Stimulated activated CD4-positive, alpha-beta T cell treated with anti-CD3 and anti-CD28 coated beads, Interleukin-12 subunit alpha, Interleukin-12 subunit beta, amount 100 ng/mL, for 24 hours (primary cell): ENCODE measurements at regions not wholly inside any gene's neighbourhood (a gene's known extent, or its start where the extent isn't known, plus 50 kb on each side); places are given as distances from the start of the nearest gene placed in this dataset.

ENCODE experiments used
- DNase-seq, 2 experiments: peaks; one replicate each; pipeline ENCODE4 v3.0.0-alpha.2; 2020; ENCODE audit warnings: low read depth in 2 of 2

DNA sequence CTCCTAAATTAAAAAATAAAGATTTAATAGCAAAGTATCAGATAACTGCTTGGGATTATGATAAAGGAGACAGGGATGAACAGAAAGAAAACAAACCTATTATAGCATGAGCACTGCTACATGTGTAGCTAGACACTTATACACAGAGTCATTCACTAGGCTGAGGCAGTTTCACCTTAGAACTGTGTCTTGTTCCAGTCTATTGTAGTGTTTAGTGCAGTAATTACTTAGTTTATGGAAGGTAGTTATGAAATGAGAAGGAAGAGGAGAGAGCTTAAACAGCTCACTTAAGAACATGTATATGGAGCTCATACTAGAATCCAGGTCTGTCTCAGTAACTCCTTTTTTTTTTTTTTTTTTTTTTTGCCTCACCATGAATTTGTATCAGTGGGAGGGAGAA is 441.4 kb downstream of the PDCD6IP start:
- DNase-seq: no peak

DNA sequence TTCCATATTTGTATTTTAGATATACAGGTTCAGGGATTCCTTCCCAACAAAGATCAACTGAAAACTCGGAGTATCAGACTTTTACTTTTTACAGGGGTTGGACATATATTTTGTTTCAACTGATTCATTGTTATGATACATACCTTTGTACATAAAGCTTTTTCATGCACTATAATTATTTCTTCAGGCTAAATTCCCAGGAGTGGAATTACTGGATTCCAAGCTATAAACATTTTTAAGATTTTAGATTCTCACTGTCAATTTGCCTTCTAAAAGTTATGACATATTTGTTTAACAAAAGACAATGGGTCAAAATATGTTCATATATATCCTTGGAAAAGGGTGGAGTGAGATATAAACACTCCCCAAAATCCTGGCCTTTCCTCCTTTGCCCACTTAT is 449.0 kb downstream of the PDCD6IP start:
- no peak for DNase-seq

DNA sequence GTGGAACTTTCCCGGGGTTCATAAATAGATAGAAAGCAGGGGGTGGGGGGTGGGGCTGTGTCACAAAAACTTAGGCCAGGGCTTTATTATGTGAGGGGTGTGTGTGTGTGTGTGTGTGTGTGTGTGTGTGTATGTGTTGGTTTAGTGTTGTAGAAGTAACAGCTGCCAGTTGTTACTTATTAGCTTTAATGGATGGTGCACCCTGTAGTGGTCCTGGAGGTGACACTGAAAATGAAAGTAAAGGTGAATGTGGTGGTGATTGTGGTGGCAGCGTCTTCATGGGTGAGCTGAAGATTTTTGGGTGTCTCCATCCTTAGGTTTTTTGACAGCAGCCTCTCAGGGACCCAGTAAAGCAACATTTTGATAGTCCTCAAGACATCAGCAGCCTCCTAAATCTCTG is 449.9 kb downstream of the PDCD6IP start:
- no peak for DNase-seq

DNA sequence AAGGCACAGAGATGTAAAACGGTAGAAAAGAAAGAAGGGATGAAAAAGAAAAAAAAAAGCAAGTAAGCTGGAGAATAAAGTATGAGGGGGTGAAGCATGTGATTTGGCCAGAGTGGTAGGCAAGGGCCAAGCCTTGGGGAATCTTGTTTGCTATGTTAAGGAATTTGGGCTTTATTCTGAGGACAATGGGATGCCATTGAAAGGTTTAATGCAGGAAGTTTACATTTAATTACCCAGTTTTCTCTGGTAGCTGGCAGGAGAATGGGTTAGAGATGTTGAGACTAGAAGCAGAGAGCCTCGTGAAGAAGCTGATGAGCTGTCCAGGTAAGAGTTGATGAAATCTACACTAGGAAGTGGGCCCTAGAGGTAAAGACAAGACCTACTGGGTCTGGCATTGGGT is 455.9 kb downstream of the PDCD6IP start:
- no peak for DNase-seq

DNA sequence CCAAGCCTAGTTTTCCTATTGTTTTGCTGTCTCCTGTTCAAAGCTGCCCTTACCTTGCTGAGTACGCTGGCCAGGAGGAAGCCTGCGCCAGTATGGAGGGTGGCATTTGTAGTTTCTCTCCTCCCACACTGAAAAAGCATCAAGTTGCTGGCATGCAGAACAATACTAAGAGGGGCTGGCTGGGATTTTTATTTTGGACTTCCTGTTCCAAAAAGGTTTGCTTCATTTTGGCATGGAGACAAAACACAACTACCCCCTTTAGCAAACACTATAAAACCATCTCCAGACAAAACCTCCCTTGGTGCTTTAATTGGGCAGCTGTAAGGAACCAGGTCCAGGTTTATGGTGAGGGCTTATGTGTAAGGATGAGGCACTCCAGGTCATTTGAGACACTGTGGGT is 457.6 kb downstream of the PDCD6IP start:
- no peak for DNase-seq

DNA sequence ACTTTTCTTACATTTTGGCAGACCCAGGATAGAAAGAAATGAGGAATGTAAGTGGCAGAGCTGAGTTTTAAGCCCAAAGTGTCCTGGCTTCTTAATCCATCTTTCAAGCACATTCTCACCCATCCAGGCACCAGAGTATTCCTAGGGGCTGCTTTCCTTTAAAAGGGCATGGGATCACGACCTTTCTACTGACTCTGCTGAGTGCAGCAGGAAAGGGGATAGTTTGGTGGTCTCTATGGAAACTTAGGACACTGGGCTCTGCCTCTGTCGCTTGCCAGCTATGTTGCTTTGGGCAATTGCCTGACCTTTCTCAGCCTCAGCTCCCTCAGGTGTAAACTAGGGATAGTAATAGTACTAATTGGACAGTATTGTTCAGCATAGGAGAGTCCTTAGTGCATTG is 458.4 kb downstream of the PDCD6IP start:
- DNase-seq: no peak

DNA sequence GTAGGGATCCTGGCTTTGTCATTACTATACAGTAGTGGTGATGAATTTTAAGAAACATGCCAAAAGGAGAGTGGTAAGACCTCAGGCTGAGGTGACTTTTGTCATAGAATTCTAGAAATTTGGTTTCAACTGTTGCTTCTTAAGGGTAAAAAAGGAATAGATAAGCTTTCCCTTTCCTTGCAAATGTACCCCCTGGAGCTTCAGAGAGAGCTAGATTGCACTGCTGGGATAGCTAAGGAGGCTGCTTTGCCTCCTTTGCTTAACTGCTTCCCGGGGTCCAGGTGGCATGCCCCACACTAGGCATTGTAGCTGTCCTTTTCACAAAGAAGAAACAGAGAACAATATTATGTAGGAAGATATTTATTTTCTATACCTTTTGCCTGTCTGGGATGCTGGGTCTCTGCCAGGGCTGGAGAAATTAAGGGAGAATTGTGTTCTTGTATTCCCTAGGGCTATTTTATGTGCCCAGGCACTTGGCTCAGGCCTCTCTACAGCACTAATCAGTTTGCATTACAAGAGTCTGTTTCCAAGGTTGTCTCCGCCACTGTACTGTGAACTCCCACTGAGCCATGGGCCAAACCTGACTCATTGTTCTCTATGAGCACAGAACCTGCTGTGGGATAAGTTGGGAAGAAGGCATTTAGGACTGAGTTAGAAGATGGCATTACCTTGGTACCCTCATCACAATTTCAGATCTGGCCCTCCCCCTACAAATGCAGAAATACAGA is 460.0 kb downstream of the PDCD6IP start:
- no peak for DNase-seq

DNA sequence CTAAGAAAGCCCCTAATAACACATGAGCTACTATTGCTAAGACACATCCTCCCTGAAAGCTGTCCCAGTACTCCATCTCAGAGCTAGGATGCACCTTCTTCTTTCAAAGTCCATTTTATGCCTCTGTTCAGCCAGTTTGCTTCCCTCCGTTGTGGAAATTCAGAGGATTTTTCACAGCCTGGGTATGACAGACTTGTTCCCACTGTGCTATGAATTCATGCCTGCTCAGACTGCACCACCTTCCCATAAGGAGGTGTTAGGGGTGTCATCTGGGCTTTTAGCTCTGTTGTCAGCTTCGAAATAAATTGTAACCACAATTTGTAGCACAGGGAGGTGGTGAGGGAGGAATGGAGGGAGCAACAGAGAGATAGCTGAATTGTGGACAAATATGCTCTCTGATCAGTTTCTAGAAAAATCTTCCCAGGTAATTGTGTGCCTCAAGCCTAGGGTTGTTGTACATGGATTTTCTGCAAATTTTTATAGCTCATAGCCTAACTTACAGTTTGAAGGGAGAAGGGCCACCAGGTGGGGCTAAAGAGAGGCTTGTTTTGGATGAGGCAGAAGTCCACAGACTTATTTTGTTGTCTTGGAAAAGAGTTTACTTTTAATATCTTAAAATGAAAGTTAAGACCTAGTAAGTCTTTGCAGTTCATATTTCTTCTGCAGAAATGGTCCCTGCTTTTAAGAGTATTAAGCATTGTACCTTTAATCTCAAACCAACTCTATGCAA is 462.0 kb downstream of the PDCD6IP start:
- peak in 1 of 2 experiments; percentile 26 for DNase-seq

DNA sequence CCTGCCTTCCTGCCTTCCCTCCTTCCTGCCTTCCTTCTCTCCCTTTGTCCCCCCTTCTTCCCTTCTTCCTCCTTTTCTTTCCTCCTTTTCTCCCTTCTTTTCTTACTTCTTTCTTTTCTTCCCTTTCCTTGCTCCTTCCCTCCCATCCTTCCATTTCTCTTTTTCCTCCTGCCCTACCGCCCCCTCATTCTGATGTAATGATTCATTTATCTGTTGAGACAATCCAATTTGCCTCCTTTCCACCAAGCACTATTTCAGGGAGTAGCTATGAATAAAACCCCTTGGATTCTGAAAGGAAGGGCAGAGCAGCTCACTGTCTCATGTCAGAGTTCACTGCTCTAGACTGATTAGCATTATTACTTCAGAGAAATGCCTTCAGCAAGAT is 462.6 kb downstream of the PDCD6IP start:
- DNase-seq: no peak

DNA sequence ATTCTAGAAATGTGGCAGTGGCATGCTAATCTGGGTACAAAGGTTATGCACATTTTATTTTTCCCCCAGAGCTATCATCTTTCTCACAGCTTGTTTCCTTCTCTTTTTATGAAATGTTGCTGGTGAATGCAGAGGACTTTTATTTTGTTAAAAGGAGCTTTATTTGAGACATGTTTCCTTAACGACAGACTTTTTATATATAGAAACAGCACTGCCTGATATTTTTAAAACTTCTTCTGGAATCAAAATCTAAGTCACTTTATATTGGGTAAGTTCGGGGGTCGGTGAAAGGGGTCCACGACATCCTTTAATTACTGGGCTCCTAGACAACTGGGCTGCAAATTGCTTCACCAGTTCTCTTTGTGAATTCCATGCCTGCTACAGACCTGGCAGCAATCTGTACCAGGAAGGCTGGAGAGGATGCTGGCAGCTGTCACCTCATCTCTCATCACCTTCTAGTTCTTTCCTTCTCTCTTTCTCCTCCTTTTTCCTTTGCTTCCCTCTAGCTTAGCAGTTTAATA is 464.7 kb downstream of the PDCD6IP start:
- DNase-seq: no peak

DNA sequence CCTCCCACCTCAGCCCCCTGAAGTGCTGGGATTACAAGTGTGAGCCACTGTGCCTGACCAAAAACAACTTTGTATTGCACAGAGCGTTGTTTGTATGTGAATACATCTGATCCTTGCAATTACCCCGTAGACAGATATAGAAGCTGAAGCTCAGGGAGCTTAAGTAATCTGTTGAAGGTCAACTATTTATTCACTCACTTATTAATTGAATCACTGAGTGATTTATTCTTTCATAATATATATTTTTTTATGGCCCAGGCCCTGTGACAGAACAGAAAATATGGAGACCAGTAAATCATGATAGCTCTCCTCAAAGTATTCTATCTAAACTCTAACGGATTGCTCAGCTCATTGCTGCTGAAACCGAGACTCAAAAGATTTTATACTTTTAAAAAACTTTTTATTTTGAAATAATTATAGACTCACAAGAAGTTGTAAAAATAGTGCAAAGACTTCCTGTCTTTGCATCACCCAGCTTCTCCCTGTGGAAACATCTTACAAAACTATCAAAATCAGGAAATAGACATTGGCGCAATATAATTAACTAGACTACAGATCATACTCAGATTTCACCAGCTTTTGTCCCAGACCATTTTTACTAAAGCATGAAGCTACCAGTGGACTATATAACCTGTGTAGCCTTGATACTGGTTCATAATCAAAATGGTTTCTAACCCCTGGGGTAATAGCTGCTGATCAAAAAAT is 466.1 kb downstream of the PDCD6IP start:
- no peak for DNase-seq

DNA sequence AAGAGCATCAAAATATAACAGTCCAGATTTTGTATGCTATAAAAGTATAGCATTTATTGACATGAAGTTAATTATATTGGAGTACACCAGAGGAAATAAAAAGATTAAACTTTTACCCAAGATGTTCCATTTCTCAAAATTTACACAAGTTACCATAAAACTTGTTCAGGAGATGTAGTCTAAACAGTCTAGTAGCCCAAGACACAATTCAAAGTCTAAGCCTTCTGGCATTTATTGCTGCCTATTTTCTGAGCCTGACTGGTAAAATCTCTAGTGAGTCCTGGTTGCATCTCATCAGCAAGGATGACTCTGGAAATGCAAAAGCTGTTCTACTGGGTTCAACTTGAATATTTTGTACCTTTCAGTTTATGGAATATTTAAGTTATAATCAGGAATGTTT is 468.7 kb downstream of the PDCD6IP start:
- DNase-seq: no peak

DNA sequence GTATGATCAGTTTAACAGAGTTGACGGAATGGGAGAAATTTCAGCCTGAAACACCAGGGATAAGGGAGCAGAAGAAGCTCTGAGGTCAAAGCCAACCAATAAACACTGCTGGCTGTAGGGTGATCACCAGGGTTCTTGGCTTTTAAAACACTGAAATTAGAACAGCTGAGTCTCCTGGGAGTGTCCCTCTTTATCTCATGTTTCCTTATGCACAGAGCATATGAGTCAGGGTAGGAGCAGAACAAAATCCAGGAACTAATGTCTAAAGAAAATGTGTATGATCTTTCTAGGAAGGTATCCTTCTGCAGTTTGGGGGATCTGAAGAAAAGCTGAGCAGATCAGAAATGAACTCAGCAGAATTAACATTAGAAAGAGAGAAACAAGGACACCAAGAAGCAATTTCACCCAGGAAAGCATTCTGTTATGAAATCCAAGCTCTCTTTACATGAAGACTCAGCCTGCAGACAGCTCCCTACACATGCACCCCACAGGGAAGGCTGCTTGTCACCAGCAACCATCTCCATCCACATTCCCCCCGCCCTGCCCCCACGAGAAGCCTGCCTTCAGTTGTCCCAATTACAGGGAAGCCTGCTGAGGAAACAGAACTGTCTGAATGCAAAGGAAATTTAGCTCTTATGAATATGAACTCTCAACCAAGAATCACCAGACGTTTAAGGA is 469.7 kb downstream of the PDCD6IP start:
- no peak for DNase-seq

DNA sequence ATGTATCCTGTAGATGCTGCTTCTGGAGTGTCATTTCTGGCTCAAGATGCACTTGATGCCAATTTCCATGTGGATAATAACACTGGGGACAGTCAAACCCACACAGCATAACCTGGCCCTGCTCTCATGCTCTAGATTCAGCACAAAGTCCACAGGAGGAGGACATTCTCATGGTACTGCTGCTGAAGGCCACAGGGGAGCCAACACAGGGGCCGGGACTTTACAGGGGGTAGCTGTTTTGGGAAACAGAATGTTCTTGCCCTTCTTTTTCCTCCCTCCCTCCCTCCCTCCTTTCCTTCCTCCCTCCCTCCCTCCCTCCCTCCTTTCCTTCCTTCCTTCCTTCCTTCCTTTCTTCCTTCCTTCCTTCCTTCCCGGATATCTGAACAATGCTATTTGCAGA is 477.4 kb downstream of the PDCD6IP start:
- DNase-seq: no peak

DNA sequence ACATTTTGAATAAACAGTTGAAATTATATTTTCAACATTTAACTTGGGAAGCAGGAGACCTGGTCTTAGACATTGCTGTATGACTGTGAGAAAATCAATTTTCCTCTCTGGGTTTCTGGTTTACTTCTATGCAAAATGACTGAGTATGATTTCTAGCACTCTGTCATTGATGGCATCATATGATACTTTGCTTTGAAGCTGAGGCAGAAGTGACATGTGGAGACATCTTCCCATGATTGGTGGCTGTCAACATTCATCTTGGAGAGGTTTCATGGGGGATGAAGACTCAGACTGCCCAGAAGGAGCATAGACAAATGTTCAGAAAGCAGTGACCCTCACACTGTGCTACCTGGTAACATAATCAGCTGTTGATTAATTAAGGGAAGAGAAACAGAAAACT is 477.9 kb downstream of the PDCD6IP start:
- DNase-seq: no peak

DNA sequence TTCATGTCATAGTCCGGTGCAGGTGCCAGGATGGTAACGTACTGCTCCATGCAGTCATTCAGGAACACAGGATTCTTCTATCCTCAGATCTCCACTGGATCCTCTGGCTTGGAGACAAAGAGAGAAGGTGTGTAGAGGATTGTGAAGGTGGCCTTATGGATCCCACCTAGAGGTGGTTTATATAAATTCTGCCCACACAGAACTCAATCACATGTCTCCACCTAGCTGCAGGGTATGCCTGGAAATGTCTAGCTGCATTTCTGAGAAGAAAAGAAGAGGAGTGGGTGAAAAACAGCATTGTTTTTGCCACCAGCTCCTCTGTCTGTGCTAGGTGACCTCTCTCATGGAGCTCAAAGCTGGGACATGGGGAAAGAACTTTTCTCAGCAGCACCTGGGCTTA is 478.7 kb downstream of the PDCD6IP start:
- DNase-seq: no peak

DNA sequence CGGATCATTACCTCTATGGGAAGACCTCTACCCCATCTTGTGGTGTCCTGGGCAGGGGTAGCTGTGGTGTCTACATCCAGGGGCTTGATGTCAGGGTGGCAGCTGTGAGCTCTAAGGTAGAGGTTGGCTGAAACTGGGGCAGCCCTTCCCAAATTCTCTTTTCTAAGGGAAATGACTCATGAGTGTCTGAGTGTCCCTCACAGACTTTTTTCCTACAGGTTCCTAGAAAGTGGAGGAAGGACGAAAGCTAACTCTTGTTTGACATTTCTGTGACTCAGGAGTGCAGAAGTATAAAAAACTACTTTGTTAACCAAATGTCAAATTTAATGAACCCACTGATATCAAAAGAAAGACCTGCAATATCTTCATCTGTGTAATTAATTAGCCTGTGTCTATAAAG is 481.5 kb downstream of the PDCD6IP start:
- no peak for DNase-seq

DNA sequence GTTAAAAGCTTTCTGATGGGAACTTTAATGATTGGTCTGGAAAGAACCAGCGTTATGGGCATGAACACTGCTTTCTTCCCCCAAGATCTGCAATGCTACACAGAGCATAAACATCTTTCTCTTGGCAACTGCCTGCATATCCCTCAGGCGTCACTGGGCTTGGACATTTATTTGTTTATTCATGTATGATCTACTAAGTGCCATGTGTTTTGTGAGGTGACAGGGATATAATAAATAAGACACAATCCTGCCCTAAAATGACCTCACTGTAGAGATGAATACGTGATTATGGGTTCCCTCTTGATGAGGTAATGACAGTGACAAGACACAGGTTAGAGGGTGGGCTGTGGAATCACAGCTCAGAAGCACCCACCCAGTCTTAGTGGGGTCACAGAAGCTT is 485.3 kb downstream of the PDCD6IP start:
- DNase-seq: no peak

DNA sequence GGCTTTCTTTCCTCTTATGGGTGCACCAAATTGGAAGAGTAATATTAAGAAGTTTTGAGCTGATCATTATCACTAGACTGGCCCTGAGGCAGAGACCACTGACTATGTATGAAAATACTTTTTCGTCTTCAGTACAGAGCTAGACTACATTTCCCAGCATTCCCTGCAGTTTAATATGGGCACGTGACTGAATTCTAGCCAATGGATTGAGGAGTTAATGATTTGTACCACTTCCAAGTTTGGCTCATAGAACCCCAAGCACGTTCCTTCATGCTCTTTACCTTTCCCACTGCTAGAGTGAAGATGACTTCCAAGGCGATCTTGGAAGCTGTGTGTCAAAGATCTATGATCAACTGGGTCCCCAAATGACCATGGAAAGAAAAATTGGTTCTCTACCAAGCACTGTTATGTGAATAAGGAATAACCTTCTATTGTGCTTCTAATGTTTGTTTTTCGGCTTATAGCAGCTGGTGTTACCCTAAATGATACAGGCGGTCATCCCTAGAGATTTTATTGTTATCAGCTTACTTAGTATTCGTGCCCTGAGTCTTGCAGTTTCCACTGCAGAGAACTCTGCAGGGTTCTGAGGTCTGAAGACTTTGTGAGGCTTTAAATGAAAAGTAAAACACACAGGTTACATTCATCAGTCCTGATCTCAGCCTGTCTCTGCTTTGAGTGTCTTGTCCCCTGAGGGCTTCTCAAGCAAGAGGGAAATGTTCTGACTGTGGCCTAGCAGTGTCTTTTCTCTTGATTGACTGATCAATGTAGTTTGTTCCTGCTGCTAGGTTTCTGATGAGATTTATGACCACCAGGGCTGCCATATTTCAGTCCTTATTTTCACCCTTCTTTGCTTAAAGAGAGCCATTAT is 486.8 kb downstream of the PDCD6IP start:
- DNase-seq: no peak

DNA sequence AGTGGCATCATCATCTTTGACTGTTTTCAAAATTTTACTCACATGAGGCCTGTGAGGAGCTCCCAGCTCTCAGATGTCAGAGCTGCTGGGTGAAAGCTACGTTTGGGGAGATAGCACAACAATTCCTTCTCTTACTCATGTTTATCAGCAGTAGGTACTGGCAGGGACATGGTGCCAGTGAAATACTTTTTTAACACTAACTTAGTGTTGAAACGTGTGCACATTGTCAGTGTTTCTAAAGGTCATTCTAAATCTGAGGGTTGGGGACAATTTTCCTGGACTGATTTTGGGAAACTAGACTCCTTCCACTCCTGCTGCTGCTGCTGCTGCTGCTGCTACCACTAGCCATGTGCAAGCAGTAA is 487.4 kb downstream of the PDCD6IP start:
- no peak for DNase-seq

DNA sequence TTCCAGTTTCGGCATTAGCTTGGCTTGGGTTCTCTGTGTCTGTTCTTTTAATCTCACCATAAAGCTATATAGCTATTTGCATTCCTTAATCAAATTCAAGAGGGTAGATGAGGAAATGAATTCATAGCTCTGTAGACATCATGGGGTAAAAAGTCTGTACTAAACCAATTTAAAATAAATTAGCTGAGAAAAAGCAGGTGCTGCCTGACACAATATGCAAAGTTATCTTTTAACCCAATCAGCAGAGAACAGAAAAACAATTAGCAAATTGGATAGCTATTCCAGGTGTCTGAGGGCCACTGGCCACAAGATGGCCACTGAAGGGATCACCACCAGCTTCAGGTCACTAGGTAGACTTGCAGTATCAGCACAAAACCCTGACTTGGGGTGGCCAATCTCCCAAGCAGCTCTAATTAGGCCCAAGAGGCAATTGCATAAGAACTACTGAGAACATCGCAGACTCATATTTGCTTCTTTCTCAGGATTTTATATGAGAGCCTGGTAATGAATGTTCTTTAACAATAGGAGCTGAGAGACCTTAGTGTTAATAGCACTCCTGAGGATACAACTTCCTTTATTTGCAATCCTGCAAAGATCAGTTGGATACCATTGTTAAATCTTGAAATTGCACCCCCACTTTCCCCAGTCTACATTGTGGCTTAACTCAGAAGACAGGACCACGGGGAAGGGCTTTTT is 494.3 kb downstream of the PDCD6IP start:
- no peak for DNase-seq
